WTC11 (cell line): ENCODE measurements at regions not wholly inside any gene's neighbourhood (a gene's known extent, or its start where the extent isn't known, plus 50 kb on each side); places are given as distances from the start of the nearest gene placed in this dataset.

ENCODE experiments used
- ELF4 ChIP-seq: sonication (generic); formaldehyde crosslinking; IDR thresholded peaks from 2 replicates; pipeline ENCODE4 v1.8.1; 2022; ENCODE audit warnings: low read depth, mild to moderate bottlenecking, moderate library complexity, missing genetic modification reagents
- ZBTB21 ChIP-seq: sonication (generic); formaldehyde crosslinking; IDR thresholded peaks from 2 replicates; pipeline ENCODE4 v1.8.1; 2023; ENCODE audit warnings: mild to moderate bottlenecking, missing genetic modification reagents, borderline replicate concordance
- TF ChIP-seq, protein P1 (sequence below): fragments of 200-600 bp; IDR thresholded peaks from 2 replicates; pipeline ENCODE4 v1.8.0; 2022; ENCODE audit warnings: antibody characterized with exemption
- TF ChIP-seq, protein P2 (sequence below): sonication (generic); formaldehyde crosslinking; IDR thresholded peaks from 2 replicates; pipeline ENCODE4 v1.8.0; 2022; ENCODE audit warnings: mild to moderate bottlenecking, missing genetic modification reagents

DNA sequence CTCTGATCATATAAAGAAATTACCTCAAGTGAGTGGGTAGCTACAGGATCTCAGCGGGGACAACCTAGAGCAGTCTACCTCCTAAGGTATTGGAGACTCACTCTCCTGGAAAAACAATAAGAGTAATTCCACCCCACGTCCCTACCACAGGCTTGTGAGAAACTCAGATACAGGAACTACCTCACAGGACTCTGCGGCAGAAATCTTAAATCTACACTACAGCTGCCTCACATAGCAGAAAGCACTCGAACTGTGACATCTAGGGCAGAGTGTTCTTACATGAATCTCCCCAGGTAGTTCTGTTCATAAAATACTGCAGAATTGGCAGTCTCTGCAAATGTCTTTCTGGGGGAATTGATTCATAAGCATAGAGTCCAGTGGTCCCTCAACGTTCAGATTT, 382.9 kb upstream of the IL12A start:
- TF ChIP-seq, protein P1, sequence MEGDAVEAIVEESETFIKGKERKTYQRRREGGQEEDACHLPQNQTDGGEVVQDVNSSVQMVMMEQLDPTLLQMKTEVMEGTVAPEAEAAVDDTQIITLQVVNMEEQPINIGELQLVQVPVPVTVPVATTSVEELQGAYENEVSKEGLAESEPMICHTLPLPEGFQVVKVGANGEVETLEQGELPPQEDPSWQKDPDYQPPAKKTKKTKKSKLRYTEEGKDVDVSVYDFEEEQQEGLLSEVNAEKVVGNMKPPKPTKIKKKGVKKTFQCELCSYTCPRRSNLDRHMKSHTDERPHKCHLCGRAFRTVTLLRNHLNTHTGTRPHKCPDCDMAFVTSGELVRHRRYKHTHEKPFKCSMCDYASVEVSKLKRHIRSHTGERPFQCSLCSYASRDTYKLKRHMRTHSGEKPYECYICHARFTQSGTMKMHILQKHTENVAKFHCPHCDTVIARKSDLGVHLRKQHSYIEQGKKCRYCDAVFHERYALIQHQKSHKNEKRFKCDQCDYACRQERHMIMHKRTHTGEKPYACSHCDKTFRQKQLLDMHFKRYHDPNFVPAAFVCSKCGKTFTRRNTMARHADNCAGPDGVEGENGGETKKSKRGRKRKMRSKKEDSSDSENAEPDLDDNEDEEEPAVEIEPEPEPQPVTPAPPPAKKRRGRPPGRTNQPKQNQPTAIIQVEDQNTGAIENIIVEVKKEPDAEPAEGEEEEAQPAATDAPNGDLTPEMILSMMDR = no peak
- TF ChIP-seq ZBTB21 (CRISPR knock-in tag) (no peak), ELF4 (no peak)
- TF ChIP-seq, protein P2, sequence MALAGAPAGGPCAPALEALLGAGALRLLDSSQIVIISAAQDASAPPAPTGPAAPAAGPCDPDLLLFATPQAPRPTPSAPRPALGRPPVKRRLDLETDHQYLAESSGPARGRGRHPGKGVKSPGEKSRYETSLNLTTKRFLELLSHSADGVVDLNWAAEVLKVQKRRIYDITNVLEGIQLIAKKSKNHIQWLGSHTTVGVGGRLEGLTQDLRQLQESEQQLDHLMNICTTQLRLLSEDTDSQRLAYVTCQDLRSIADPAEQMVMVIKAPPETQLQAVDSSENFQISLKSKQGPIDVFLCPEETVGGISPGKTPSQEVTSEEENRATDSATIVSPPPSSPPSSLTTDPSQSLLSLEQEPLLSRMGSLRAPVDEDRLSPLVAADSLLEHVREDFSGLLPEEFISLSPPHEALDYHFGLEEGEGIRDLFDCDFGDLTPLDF = no peak
